ENCODE measurements at regions not wholly inside any gene's neighbourhood (a gene's known extent, or its start where the extent isn't known, plus 50 kb on each side); places are given as distances from the start of the nearest gene placed in this dataset.

DNA sequence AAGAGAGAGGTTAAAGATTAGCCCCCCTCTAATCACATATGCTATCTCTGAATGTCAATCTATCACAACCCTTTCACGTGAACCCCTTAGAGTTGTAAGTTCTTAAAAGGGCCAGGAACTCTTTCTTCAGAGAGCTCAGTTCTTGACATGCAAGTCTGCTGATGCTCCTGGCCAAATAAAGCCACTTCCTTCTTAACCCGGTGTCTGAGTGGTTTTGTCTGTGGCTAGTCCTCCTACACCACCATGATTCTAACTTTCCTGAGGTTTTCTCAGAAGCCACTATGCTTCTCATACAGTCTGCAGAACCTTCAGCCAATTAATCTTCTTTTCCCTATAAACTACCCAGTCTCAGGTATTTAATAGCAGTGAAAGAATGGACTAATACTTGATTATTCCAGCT lies 231.1 kb upstream of the CNTN6 start:
- TF ChIP-seq EZH2 (IDR thresholded peaks at IDR 0.05; ENCODE audit: insufficient read depth, poor library complexity, severe bottlenecking), result no peak
- no peak for TF ChIP-seq EZH2phosphoT487 (IDR thresholded peaks at IDR 0.05; ENCODE audit: insufficient read depth, low read depth)
